GM12892 (cell line): ENCODE measurements at regions not wholly inside any gene's neighbourhood (a gene's known extent, or its start where the extent isn't known, plus 50 kb on each side); places are given as distances from the start of the nearest gene placed in this dataset.

Experiments
- POLR2A ChIP-seq: IDR thresholded peaks from 2 replicates; pipeline ENCODE4 v1.6.1; 2011; ENCODE audit warnings: low read depth, low read length, control low read depth
- POLR2AphosphoS5 ChIP-seq: IDR thresholded peaks from 2 replicates; pipeline ENCODE4 v1.6.1; 2011; ENCODE audit warnings: low read depth, low read length, control low read depth

DNA sequence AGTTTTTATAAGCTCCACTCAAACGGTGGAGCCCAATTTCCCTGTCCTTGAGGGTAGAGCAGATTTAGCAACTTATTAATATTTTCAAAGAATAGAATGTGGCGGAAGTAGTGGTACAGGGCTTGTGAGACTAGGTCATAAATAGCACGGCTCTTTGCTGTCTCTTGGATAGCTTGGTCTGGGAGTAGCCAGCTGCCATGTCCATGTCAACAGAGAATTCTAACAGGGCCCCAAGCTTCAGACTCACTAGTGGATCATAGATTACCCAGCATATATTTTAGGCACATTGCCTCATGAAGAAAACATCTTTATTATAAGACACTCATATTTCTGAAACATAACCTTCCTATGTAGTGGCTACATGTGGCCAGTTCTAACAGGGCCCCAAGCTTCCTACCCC, 755.7 kb downstream of the HDGFL1 start:
- TF ChIP-seq POLR2A (no peak), POLR2AphosphoS5 (no peak)
